HEK293T (cell line): ENCODE measurements at regions not wholly inside any gene's neighbourhood (a gene's known extent, or its start where the extent isn't known, plus 50 kb on each side); places are given as distances from the start of the nearest gene placed in this dataset.

Source experiments
- CTCF ChIA-PET: fragments of 350-600 bp; formaldehyde crosslinking; extraction: SDS; loops from one replicate; lab custom pipeline; 2021; ENCODE audit warnings: antibody characterized with exemption, inconsistent platforms; lab: Yijun Ruan, JAX
- POLR2A ChIA-PET: fragments of 350-600 bp; formaldehyde crosslinking; extraction: SDS; loops from one replicate; lab custom pipeline; 2020; ENCODE audit warnings: antibody characterized with exemption, inconsistent platforms; lab: Yijun Ruan, JAX
- DNase-seq: peaks from one replicate; pipeline ENCODE4 v3.0.0; 2012; ENCODE audit warnings: mixed read lengths; ENCODE audit errors: extremely low spot score
- ARNT ChIP-seq: fragments of 450-650 bp; IDR thresholded peaks from 2 replicates; pipeline ENCODE4 v1.6.1; 2017; ENCODE audit warnings: mild to moderate bottlenecking
- BHLHE40 ChIP-seq: fragments of 450-650 bp; IDR thresholded peaks from 2 replicates; pipeline ENCODE4 v1.6.1; 2016; ENCODE audit warnings: mild to moderate bottlenecking, moderate library complexity, borderline replicate concordance
- CTBP1 ChIP-seq: fragments of 450-650 bp; IDR thresholded peaks from 2 replicates; pipeline ENCODE4 v1.6.1; 2016; ENCODE audit warnings: borderline replicate concordance
- ELF4 ChIP-seq: fragments of 450-650 bp; IDR thresholded peaks from 2 replicates; pipeline ENCODE4 v1.6.1; 2017; ENCODE audit warnings: antibody characterized with exemption
- FOXA1 ChIP-seq: fragments of 450-650 bp; IDR thresholded peaks from 2 replicates; pipeline ENCODE4 v1.6.1; 2016; ENCODE audit warnings: mild to moderate bottlenecking
- FOXK2 ChIP-seq: fragments of 450-650 bp; IDR thresholded peaks from 2 replicates; pipeline ENCODE4 v1.6.1; 2016; ENCODE audit warnings: mild to moderate bottlenecking
- FOXM1 ChIP-seq: fragments of 450-650 bp; IDR thresholded peaks from 2 replicates; pipeline ENCODE4 v1.6.1; 2017; ENCODE audit warnings: mild to moderate bottlenecking, borderline replicate concordance
- HDGF ChIP-seq: fragments of 450-650 bp; IDR thresholded peaks from 2 replicates; pipeline ENCODE4 v1.6.1; 2017; ENCODE audit warnings: antibody characterized with exemption, borderline replicate concordance
- L3MBTL2 ChIP-seq: fragments of 450-650 bp; conservative IDR thresholded peaks from 2 replicates; pipeline ENCODE4 v1.6.1; 2016; ENCODE audit warnings: mild to moderate bottlenecking
- LEF1 ChIP-seq: fragments of 450-650 bp; IDR thresholded peaks from 2 replicates; pipeline ENCODE4 v1.6.1; 2017; ENCODE audit warnings: mild to moderate bottlenecking, borderline replicate concordance
- NFRKB ChIP-seq: fragments of 450-650 bp; IDR thresholded peaks from 2 replicates; pipeline ENCODE4 v1.6.1; 2016; ENCODE audit warnings: mild to moderate bottlenecking, moderate library complexity
- PKNOX1 ChIP-seq: fragments of 450-650 bp; IDR thresholded peaks from 2 replicates; pipeline ENCODE4 v1.6.1; 2016
- SP1 ChIP-seq: fragments of 450-650 bp; IDR thresholded peaks from 2 replicates; pipeline ENCODE4 v1.6.1; 2017
- SUZ12 ChIP-seq: fragments of 450-650 bp; IDR thresholded peaks from 2 replicates; pipeline ENCODE4 v1.6.1; 2016; ENCODE audit warnings: mild to moderate bottlenecking
- TARDBP ChIP-seq: fragments of 450-650 bp; IDR thresholded peaks from 2 replicates; pipeline ENCODE4 v1.6.1; 2016
- ZNF384 ChIP-seq: fragments of 450-650 bp; IDR thresholded peaks from 2 replicates; pipeline ENCODE4 v1.6.1; 2016

DNA sequence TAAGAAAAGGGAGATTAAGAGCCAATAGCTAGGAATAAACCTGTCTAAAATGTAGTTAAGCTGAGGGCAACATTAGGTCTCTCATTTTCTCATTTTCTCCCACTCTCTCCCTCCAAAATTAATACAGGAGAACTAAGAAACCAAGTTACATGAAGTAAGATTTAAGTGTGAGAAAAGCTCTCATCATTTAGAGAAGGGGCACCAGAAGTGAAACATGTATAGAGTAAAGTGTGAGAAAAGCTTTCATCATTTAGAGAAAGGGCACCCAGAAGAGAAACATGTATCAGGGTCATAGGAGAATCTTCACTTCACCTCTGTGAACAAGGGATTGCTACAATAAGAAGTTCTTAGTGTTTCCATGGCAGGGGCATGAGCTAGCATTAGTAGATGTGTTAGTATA, 132.4 kb upstream of the CNTN1 start:
- DNase-seq, result no peak
- ChIA-PET POLR2A (no interaction called here), CTCF (no interaction called here)
- no peak for TF ChIP-seq FOXA1
- TF ChIP-seq ZNF384, result no peak
- TF ChIP-seq FOXM1, result no peak
- no peak for TF ChIP-seq CTBP1
- TF ChIP-seq ELF4, result no peak
- TF ChIP-seq LEF1, result no peak
- no peak for TF ChIP-seq BHLHE40
- no peak for TF ChIP-seq ARNT
- TF ChIP-seq SP1, result no peak
- TF ChIP-seq SUZ12, result no peak
- TF ChIP-seq TARDBP, result no peak
- no peak for TF ChIP-seq NFRKB

DNA sequence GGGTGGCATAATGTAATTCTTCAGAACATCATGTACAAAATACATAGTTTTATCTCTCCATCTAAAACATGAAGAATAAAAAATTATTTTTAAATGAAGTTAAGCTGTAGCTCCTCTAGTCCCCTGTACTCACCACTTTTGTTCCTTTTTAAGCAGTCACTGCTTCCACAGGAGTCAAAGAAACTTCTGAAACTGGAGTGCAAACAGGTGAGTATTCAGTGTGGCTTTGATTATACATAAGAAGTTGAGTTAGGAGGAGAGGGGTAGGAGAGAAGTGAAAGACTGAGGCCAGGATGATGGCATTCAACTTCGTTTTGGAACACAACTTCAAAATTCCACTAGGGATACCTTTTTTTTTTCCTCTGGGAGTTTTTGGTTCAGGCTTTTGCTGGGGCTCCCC, 131.4 kb upstream of the CNTN1 start:
- TF ChIP-seq TARDBP (no peak), FOXA1 (no peak), ARNT (no peak), SUZ12 (no peak), HDGF (no peak), NFRKB (no peak), FOXK2 (no peak), L3MBTL2 (no peak), ELF4 (no peak), PKNOX1 (no peak), SP1 (no peak), CTBP1 (no peak)
- DNase-seq, result no peak
- ChIA-PET POLR2A (no interaction called here), CTCF (no interaction called here)

DNA sequence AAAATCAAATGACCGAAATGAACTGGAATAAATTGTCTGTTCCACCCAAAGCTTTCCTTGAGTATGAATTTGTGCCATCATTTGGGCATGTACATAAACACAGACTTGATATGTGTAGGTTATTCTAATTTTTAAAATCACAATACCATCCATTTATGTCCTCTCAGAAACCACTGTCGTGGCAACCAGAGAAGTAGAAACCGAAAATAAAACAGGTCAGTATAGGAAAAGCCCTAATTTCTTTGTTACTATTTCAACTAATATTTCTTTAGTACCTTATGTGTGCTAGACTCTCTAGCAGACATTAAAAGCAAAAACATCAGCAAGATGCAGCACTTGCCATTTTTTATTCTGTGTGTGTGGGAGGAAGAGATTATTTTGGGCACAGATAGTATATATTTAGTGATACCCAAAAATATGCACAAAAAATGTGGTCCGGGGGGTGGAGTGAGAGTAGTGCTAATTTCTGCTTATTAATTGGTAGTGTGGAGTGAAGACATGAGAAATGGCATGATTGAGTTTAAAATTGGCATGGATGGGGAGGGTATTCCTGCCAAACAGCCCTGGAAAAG, 130.8 kb upstream of the CNTN1 start:
- CTCF ChIA-PET, result no interaction called here
- POLR2A ChIA-PET, result no interaction called here
- TF ChIP-seq FOXM1 (no peak), SP1 (no peak), ZNF384 (no peak), HDGF (no peak), ELF4 (no peak), FOXA1 (no peak), CTBP1 (no peak), BHLHE40 (no peak), SUZ12 (no peak)
- DNase-seq, result no peak

DNA sequence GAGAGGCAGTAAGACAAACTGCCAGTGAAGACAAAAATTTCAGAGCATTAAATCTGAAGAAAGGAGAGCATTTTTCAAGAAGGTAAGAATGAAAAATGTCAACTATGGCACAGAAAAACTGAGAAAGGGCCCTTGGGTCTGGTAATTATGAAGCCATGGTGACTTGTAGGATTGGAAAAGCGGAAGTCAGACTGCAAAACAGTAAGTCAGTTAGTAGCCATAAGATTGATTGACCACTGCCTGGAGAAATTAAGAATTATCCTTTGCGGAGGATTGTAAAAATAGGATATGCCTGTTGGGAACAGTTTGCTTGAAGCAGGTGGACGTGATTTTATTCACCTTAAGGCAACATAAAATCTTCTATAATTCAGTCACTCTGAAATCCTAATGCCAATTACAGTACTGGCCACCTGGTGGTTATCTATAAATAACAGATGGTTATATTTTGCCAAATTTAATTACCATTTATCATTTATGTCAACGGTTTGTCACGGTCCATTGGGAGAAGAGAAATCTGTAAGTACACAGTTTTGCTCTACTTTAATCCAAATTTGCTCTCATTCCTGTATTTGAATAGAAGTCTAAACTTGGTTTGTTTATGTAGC, 127.1 kb upstream of the CNTN1 start:
- no peak for DNase-seq
- ChIA-PET POLR2A (no interaction called here), CTCF (no interaction called here)
- TF ChIP-seq FOXM1, result no peak
- TF ChIP-seq FOXK2, result no peak
- TF ChIP-seq TARDBP, result no peak
- TF ChIP-seq ELF4, result no peak
- no peak for TF ChIP-seq LEF1
- no peak for TF ChIP-seq ZNF384
- TF ChIP-seq SP1, result no peak
- no peak for TF ChIP-seq PKNOX1
- TF ChIP-seq CTBP1, result no peak
- TF ChIP-seq ARNT, result no peak
- TF ChIP-seq L3MBTL2, result no peak
- no peak for TF ChIP-seq SUZ12
- TF ChIP-seq FOXA1, result no peak
- no peak for TF ChIP-seq HDGF
- TF ChIP-seq NFRKB, result no peak
- TF ChIP-seq BHLHE40, result no peak

DNA sequence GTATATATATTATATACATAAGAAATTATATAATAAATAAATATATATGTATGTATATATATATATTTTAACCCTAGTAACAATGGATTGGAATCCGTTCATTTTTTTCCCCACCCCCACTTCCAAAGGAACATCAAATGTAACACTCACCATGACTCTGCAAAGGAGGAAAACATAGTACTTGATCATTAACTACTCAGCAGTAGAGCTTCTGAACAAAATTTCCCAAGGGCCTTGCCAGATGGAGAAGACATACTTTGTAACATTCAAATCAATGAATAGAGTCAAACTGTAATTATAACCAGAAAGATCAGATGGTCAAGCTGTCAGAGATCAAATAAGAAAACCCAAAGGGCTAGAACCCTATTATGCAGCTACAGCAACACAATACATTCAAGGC, 126.0 kb upstream of the CNTN1 start:
- ChIA-PET CTCF (no interaction called here), POLR2A (no interaction called here)
- no peak for DNase-seq
- TF ChIP-seq SUZ12 (no peak), NFRKB (no peak), ELF4 (no peak), TARDBP (no peak), FOXM1 (no peak), L3MBTL2 (no peak)

DNA sequence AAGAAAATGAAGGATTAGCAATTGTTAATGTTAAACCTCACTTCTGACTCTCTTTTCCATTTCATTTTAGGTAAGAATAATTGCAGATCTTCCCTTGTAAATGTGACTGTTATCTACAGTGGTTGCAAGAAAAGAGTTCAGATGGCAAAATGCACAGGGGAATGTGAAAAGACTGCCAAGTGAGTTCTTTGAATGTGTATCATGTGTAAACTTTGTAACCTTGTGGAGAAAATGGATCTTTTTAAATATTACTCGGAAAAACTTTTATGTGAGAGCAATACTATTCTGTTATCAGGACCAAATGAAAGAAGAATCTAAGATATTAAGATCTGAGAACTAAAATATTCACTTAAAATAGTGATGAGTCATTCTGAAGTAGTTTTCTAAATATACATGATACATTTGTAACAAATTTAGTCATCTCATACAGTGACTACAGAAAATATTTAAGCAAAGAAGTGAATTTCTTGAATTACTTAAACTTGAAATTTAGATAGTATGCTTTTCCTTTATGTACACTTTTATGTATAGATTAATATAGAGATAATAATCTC, 122.5 kb upstream of the CNTN1 start:
- no peak for DNase-seq
- POLR2A ChIA-PET, result no interaction called here
- no peak for TF ChIP-seq SUZ12
- no peak for TF ChIP-seq LEF1
- no peak for TF ChIP-seq FOXK2
- no peak for TF ChIP-seq FOXA1
- no peak for TF ChIP-seq ZNF384
- TF ChIP-seq CTBP1, result no peak
- no peak for TF ChIP-seq ELF4
- no peak for TF ChIP-seq ARNT
- TF ChIP-seq SP1, result no peak
- no peak for TF ChIP-seq TARDBP
- TF ChIP-seq HDGF, result no peak
- no peak for TF ChIP-seq FOXM1
- no peak for TF ChIP-seq BHLHE40
- TF ChIP-seq L3MBTL2, result no peak
- no peak for TF ChIP-seq PKNOX1
- CTCF ChIA-PET, result no interaction called here
